WERI-Rb-1 (cell line): ENCODE measurements at regions not wholly inside any gene's neighbourhood (a gene's known extent, or its start where the extent isn't known, plus 50 kb on each side); places are given as distances from the start of the nearest gene placed in this dataset.

Experiments
- DNase-seq: peaks from one replicate; pipeline ENCODE4 v3.0.0-alpha.2; 2020
- H3K27ac ChIP-seq: fragments of 250-450 bp; sonication (Bioruptor Pico); 2 replicates; pipeline ENCODE4 v1.5.1; 2020; ENCODE audit warnings: mild to moderate bottlenecking, moderate library complexity
- H3K27me3 ChIP-seq: fragments of 250-450 bp; sonication (Bioruptor Pico); 2 replicates; pipeline ENCODE4 v1.5.1; 2021; ENCODE audit warnings: mild to moderate bottlenecking, low read depth, moderate library complexity; ENCODE audit not compliant: insufficient read depth, severe bottlenecking
- H3K36me3 ChIP-seq: fragments of 250-450 bp; sonication (Bioruptor Pico); 2 replicates; pipeline ENCODE4 v1.5.1; 2020; ENCODE audit warnings: mild to moderate bottlenecking, moderate library complexity
- H3K4me3 ChIP-seq: 2 replicates; pipeline ENCODE4 v1.5.1; 2011; ENCODE audit warnings: low read depth, mild to moderate bottlenecking, control low read depth, low read length
- H3K9me3 ChIP-seq: fragments of 250-450 bp; sonication (Bioruptor Pico); 2 replicates; pipeline ENCODE4 v1.5.1; 2021; ENCODE audit warnings: mild to moderate bottlenecking, moderate library complexity; ENCODE audit not compliant: severe bottlenecking
- TF ChIP-seq, protein P1 (sequence below): IDR thresholded peaks from 2 replicates; pipeline ENCODE4 v1.5.1; 2011; ENCODE audit warnings: low read depth, mild to moderate bottlenecking, control low read depth, inconsistent platforms, low read length

DNA sequence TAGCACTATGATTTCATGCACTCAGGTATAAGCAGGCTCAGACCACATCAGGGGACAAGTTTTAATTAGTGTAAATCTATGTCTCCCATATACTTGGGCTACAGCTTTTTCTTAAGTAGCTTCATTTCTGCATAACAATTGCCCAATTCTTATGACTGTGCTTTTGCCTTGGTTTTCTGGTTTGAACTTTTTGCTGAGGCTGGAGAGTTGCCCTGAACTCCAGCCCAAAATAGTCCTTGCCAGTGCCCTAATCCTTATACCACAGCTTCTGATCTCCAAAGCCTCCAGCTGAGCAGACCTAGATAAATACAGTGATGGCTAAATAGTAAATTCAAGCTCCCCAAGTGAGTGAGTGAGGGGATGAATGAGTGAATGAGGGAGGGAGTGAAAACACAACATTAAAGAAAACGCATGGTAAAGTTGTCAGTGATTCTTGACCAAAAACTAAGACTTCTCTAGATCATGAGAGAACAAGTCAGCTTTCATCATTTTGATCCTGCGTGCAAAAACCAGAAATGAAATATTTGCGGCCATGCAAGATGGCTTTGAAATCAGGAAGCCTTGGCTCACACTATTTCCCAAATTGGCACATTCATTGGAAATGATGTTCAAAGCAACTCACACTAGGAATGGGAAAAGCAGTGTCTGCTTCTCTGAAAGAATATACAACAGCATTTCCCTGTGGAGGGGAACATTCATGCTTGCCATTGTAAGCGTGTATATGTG, 437.1 kb upstream of the CTSO start:
- no peak for DNase-seq
- Histone ChIP-seq H3K27me3 (no peaks in the 10 kb centered on the region), H3K9me3 (no peaks in the 10 kb centered on the region), H3K27ac (no peak overlapping the region), H3K4me3 (no peak overlapping the region), H3K36me3 (no peaks in the 10 kb centered on the region)
- TF ChIP-seq, protein P1, sequence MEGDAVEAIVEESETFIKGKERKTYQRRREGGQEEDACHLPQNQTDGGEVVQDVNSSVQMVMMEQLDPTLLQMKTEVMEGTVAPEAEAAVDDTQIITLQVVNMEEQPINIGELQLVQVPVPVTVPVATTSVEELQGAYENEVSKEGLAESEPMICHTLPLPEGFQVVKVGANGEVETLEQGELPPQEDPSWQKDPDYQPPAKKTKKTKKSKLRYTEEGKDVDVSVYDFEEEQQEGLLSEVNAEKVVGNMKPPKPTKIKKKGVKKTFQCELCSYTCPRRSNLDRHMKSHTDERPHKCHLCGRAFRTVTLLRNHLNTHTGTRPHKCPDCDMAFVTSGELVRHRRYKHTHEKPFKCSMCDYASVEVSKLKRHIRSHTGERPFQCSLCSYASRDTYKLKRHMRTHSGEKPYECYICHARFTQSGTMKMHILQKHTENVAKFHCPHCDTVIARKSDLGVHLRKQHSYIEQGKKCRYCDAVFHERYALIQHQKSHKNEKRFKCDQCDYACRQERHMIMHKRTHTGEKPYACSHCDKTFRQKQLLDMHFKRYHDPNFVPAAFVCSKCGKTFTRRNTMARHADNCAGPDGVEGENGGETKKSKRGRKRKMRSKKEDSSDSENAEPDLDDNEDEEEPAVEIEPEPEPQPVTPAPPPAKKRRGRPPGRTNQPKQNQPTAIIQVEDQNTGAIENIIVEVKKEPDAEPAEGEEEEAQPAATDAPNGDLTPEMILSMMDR, result no peak

DNA sequence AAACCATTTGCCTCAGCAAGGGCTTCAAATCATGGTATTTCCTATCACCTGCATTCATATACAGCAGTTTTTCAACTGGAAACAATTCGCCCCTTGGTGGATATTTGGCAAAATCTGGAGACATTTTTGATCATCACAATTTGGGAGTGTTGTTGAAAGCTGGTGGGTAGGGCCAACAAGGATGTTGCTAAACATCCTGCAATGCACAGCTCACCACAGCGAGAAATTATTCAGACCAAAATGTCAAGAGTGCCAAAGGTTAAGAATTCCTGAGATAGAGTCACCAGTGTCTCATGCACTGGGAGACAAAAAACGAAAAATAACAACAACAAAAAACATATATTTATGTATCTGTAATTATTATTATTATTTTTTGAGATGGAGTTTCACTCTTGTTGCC, 435.2 kb upstream of the CTSO start:
- no peaks in the 10 kb centered on the region for H3K27me3 ChIP-seq
- no peak for DNase-seq
- no peaks in the 10 kb centered on the region for H3K36me3 ChIP-seq
- TF ChIP-seq, protein P1, result no peak
- H3K9me3 ChIP-seq, result no peaks in the 10 kb centered on the region
- H3K4me3 ChIP-seq, result no peak overlapping the region
- no peak overlapping the region for H3K27ac ChIP-seq

DNA sequence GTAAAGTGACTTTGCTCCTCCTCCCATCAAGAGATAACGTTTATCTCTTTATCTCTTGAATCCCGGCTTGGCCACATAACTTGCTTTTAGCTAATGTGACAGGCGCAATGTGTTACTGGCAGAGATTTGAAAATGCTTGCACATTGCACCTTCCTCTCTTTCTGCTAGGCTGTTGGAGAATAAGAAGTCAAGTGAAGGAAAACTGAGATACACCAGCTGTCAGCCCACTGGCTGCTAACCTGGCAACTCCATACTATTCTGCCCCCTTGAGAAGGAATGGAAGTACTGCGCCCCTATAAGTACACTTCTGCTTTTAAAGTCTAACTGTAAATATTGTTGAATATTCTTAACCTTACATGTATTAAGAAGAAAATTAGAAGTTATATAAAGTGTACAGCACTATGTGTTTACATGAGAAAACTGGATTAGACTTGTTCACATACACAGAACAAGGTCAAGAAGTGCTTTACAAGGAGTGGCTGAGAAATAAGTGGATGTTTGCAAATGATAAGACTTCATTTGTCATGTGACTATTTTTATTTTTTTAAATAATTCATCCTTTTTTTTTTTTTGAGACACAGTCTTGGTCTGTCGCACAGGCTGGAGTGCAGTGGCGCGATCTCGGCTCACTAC, 424.5 kb upstream of the CTSO start:
- peak; percentile 59 for DNase-seq
- Histone ChIP-seq H3K27ac (no peak overlapping the region), H3K4me3 (no peak overlapping the region), H3K9me3 (no peaks in the 10 kb centered on the region), H3K36me3 (no peaks in the 10 kb centered on the region), H3K27me3 (no peaks in the 10 kb centered on the region)
- TF ChIP-seq, protein P1, result peak; percentile 78

DNA sequence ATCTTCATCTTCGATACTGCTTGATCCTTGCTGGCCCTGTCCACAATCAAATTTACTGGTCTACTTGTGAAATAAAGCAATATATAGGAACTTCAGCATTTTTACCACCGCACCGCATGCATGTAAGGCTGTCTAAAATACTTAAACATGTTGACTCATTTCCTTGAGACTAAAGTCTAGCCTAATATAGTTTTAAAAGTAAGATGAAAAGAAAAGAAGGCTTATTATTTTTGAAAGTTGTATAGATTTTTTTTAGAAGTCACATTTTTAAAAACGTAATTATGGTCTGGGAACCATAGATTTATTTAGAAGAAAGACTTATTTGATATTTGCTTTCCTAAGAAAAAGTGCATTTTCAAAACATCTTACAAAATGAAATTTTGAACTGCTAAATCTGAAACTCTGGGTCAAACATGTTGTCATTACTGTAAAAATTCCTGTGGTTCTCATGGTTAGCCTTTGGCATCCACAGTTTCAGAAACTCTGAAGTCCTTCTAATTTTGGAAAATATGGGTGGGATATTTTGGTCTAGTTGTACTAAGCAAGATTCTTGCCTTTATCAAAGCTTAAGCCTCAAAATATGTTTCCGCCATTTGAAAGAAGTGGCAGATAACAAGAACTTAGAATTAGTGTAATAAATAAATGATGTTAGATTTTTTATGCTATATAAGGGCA, 423.5 kb upstream of the CTSO start:
- DNase-seq, result no peak
- TF ChIP-seq, protein P1, result no peak
- no peaks in the 10 kb centered on the region for H3K27me3 ChIP-seq
- H3K27ac ChIP-seq, result no peak overlapping the region
- H3K9me3 ChIP-seq, result no peaks in the 10 kb centered on the region
- H3K4me3 ChIP-seq, result no peak overlapping the region
- H3K36me3 ChIP-seq, result no peaks in the 10 kb centered on the region

DNA sequence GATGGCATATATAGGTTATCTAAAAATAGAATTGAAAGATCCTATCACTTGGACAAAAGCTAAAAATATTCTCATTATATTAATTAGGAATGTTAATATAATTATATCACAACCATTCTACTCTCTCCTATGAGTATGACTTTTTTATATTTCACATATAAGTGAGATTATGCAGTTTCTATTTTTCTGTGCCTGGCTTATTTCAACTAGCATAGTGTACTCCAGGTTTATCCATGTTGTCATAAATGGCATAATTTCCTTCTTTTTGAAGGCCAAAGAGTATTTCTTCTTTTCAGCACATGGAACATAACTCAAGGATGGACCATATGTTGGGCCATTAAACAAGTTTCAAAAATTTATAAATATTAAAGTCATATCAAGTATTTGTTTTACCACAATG, 421.2 kb upstream of the CTSO start:
- no peaks in the 10 kb centered on the region for H3K27me3 ChIP-seq
- no peaks in the 10 kb centered on the region for H3K36me3 ChIP-seq
- no peaks in the 10 kb centered on the region for H3K9me3 ChIP-seq
- TF ChIP-seq, protein P1, result no peak
- no peak overlapping the region for H3K4me3 ChIP-seq
- no peak overlapping the region for H3K27ac ChIP-seq
- no peak for DNase-seq
